Transverse colon (tissue), 4 donors: ENCODE measurements at regions not wholly inside any gene's neighbourhood (a gene's known extent, or its start where the extent isn't known, plus 50 kb on each side); places are given as distances from the start of the nearest gene placed in this dataset.
A peak's percentile ranks its signal among the peaks of the same experiment; 100 is the strongest.

Source experiments
- DNase-seq: peaks from one replicate; pipeline ENCODE4 v3.0.0-alpha.2; 2019
- H3K27ac ChIP-seq, 4 donors: fragments of 200-600 bp; sonication (generic); 2 replicates each; pipeline ENCODE4 v1.5.1; 2016 to 2018; ENCODE audit warnings: inconsistent platforms in 4 of 4
- H3K27me3 ChIP-seq: fragments of 200-600 bp; sonication (generic); 2 replicates; pipeline ENCODE4 v1.5.1; 2017; ENCODE audit warnings: inconsistent platforms
- H3K36me3 ChIP-seq, 4 donors: fragments of 200-600 bp; sonication (generic); 2 replicates each; pipeline ENCODE4 v1.5.1; 2017 to 2019; ENCODE audit warnings: inconsistent platforms in 4 of 4
- H3K4me1 ChIP-seq, 4 donors: fragments of 200-600 bp; sonication (generic); 2 replicates each; pipeline ENCODE4 v1.5.1; 2017 to 2020; ENCODE audit warnings: inconsistent platforms in 4 of 4
- H3K4me3 ChIP-seq, 4 donors: fragments of 200-600 bp; sonication (generic); 1 replicate in 1 of 4; 2 replicates in 3 of 4; pipeline versions ENCODE4 v1.5.1 to v1.6.1; 2017 to 2019; ENCODE audit warnings: inconsistent platforms in 4 of 4
- H3K9me3 ChIP-seq, 2 donors: fragments of 200-600 bp; sonication (generic); 2 replicates each; pipeline ENCODE4 v1.5.1; 2017 to 2019; ENCODE audit warnings: inconsistent platforms in 2 of 2
- EP300 ChIP-seq: sonication (generic); formaldehyde crosslinking; IDR thresholded peaks from one replicate; pipeline ENCODE4 v1.6.1; 2017; ENCODE audit warnings: antibody characterized with exemption, low read depth
- POLR2A ChIP-seq: fragments of 450-650 bp; IDR thresholded peaks from one replicate; pipeline ENCODE4 v1.6.1; 2016; ENCODE audit warnings: antibody characterized with exemption, mild to moderate bottlenecking, moderate library complexity
- POLR2AphosphoS5 ChIP-seq, 3 donors: sonication (generic); formaldehyde crosslinking; IDR thresholded peaks; one replicate each; pipeline ENCODE4 v1.6.1; 2016; ENCODE audit warnings: antibody characterized with exemption in 3 of 3
- WGBS, 2 donors: methylation state at CpG; one replicate each; pipeline ENCODE4 v1.1.5; 2018; ENCODE audit warnings: low coverage in 1 of 2; 5-methylcytosine and 5-hydroxymethylcytosine counted together
- in situ Hi-C, 4 donors: fragments of 200-750 bp; cut with MboI; loops; one replicate each; pipeline versions ENCODE4 v1.15.0 to v1.15.1; 2017; ENCODE audit warnings: low sequenced_read_pairs in 3 of 4, low pct_ligation_motif_present in 1 of 4, low pct_unique_long_range_greater_than_20kb in 1 of 4
- intact Hi-C: fragments of 100-400 bp; cut with DNase I; formaldehyde crosslinking; loops from one replicate; pipeline ENCODE4 v1.15.1; 2023; ENCODE audit warnings: low total_unique reads
- TF ChIP-seq, protein P1 (sequence below), 5 experiments: fragments of 200-600 bp in 3 of 5; fragments of 450-650 bp in 2 of 5; sonication (generic) in 3 of 5; IDR thresholded peaks; 1 replicate in 2 of 5; 2 replicates in 3 of 5; pipeline ENCODE4 v1.5.1; 2016 to 2017; ENCODE audit warnings: antibody characterized with exemption in 5 of 5, inconsistent platforms in 3 of 5, mild to moderate bottlenecking in 2 of 5, moderate library complexity in 1 of 5

- TF ChIP-seq, protein P1, sequence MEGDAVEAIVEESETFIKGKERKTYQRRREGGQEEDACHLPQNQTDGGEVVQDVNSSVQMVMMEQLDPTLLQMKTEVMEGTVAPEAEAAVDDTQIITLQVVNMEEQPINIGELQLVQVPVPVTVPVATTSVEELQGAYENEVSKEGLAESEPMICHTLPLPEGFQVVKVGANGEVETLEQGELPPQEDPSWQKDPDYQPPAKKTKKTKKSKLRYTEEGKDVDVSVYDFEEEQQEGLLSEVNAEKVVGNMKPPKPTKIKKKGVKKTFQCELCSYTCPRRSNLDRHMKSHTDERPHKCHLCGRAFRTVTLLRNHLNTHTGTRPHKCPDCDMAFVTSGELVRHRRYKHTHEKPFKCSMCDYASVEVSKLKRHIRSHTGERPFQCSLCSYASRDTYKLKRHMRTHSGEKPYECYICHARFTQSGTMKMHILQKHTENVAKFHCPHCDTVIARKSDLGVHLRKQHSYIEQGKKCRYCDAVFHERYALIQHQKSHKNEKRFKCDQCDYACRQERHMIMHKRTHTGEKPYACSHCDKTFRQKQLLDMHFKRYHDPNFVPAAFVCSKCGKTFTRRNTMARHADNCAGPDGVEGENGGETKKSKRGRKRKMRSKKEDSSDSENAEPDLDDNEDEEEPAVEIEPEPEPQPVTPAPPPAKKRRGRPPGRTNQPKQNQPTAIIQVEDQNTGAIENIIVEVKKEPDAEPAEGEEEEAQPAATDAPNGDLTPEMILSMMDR (IDR thresholded peaks at IDR 0.05), result no peak
- TF ChIP-seq EP300 (no peak), POLR2A (no peak), POLR2AphosphoS5 (IDR thresholded peaks at IDR 0.05) (no peak)
- in situ Hi-C loops, result loop anchor here in 1 of 4 donors (10.0 kb wide), 1 partner anchor 959 kb away; no protein-coding TSS in a partner anchor
- WGBS, 2 donors, result 80 to 93% methylated on average over 3 to 5 of the region's 5 CpGs
- Histone ChIP-seq H3K9me3 (no peaks in the 10 kb centered on the region), H3K27me3 (no peaks in the 10 kb centered on the region), H3K4me3 (no peak overlapping the region), H3K27ac (no peak overlapping the region), H3K36me3 (no peaks in the 10 kb centered on the region), H3K4me1 (no peaks in the 10 kb centered on the region)
- intact Hi-C loops, result no loop called here
- no peak for DNase-seq
These were observed 415.8 kb downstream of the HRH4 start for GRCh38 chr18:24876266-24876665.

DNA sequence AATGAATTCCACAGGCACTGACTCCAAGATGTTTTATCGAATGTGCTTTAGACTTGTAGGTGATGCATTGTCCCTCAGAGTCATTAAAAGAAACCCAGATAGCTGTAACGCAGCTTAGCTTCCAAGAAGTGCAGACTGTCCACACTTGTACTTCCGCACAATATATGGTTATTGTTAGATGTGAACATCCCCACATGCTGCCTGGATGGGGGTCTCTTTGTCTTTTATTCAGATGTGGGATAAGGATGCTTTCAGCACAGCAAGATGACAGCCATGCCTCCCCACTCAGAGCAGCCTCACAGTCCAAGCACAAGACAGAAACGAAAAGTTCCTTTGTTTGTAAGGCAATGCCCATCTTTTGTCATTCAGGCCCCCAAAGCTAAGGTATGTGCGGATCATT lies 416.6 kb downstream of the HRH4 start:
- no peak for DNase-seq
- intact Hi-C loops (no loop called here), in situ Hi-C loops (loop anchor here in 1 of 4 donors (10.0 kb wide), 1 partner anchor 958 kb away; no protein-coding TSS in a partner anchor)
- Histone ChIP-seq H3K4me3 (no peak overlapping the region), H3K27ac (no peak overlapping the region), H3K36me3 (no peaks in the 10 kb centered on the region), H3K4me1 (no peaks in the 10 kb centered on the region), H3K9me3 (no peaks in the 10 kb centered on the region), H3K27me3 (no peaks in the 10 kb centered on the region)
- TF ChIP-seq, protein P1 (IDR thresholded peaks at IDR 0.05), result no peak
- WGBS, 2 donors, result 72 to 77% methylated on average over 2 to 5 of the region's 5 CpGs

DNA sequence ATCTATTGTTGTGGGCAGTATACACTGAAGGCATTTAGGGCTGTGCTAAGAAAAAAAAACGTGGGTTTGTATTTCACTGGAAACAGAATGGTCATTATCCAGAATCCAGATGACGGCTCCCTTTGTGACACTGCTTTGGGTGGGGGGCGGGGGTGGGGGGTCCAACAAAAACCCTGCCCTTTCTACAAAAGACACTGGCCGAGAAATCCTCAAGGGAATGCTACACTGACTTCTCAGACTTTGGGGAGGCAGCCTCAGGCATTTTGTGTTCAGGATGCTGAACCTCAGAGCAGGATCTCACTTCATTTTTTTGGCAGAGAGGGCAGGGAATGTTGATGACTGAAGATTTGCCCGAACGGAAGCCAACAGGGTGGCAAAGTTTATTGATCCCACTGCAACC lies 417.1 kb downstream of the HRH4 start:
- 64 to 66% methylated on average over 5 to 6 of the region's 6 CpGs for WGBS, 2 donors

GRCh38 chr18:24878289-24878688 lies 417.9 kb downstream of the HRH4 start:
- Histone ChIP-seq H3K4me3 (no peak overlapping the region), H3K27ac (no peak overlapping the region), H3K9me3 (no peaks in the 10 kb centered on the region), H3K4me1 (no peaks in the 10 kb centered on the region), H3K27me3 (no peaks in the 10 kb centered on the region), H3K36me3 (no peaks in the 10 kb centered on the region)
- 18 to 23% methylated on average over 4 of the region's 4 CpGs for WGBS, 2 donors
- DNase-seq, result no peak
- intact Hi-C loops (no loop called here), in situ Hi-C loops (loop anchor here in 1 of 4 donors (10.0 kb wide), 1 partner anchor 957 kb away; no protein-coding TSS in a partner anchor)
- TF ChIP-seq, protein P1 (IDR thresholded peaks at IDR 0.05), result peak; percentile 36 to 55 (median 51)
- no peak for TF ChIP-seq EP300

More for the DNA sequence above, 417.1 kb downstream of the HRH4 start:
- Histone ChIP-seq H3K9me3 (no peaks in the 10 kb centered on the region), H3K27me3 (no peaks in the 10 kb centered on the region), H3K4me3 (no peak overlapping the region), H3K4me1 (no peaks in the 10 kb centered on the region), H3K36me3 (no peaks in the 10 kb centered on the region), H3K27ac (no peak overlapping the region)
- no peak for DNase-seq
- no peak for TF ChIP-seq POLR2AphosphoS5 (IDR thresholded peaks at IDR 0.05)
- TF ChIP-seq, protein P1 (IDR thresholded peaks at IDR 0.05), result no peak
- intact Hi-C loops, result no loop called here
- in situ Hi-C loops, result loop anchor here in 1 of 4 donors (10.0 kb wide), 1 partner anchor 957 kb away; no protein-coding TSS in a partner anchor
